Kidney (tissue), 13 donors: ENCODE measurements at regions not wholly inside any gene's neighbourhood (a gene's known extent, or its start where the extent isn't known, plus 50 kb on each side); places are given as distances from the start of the nearest gene placed in this dataset.

Experiments used
- DNase-seq, 5 donors: peaks; one replicate each; pipeline ENCODE4 v3.0.0-alpha.2; 2013 to 2020
- FAIRE-seq: peaks from 2 replicates; lab custom pipeline; 2012; peaks lifted over from hg19 to GRCh38; lab: Jason Lieb, UNC
- H3K27ac ChIP-seq, 2 donors: one replicate each; pipeline ENCODE4 v1.7.0; 2013; ENCODE audit warnings: low read depth in 2 of 2, low read length in 2 of 2, inconsistent platforms in 1 of 2
- H3K27me3 ChIP-seq: one replicate; pipeline ENCODE4 v1.7.1; 2013; ENCODE audit warnings: low read length, inconsistent platforms; ENCODE audit not compliant: control insufficient read depth, insufficient read depth
- H3K36me3 ChIP-seq, 3 donors: one replicate each; pipeline versions ENCODE4 v1.7.0 to v1.7.1; 2013; ENCODE audit warnings: low read length in 3 of 3, control low read depth in 1 of 3, inconsistent platforms in 1 of 3; ENCODE audit not compliant: insufficient read depth in 3 of 3, control insufficient read depth in 2 of 3
- H3K4me1 ChIP-seq, 3 donors: one replicate each; pipeline versions ENCODE4 v1.7.0 to v1.7.1; 2013; ENCODE audit warnings: low read length in 3 of 3, inconsistent platforms in 1 of 3, low read depth in 1 of 3; ENCODE audit not compliant: control insufficient read depth in 2 of 3, insufficient read depth in 2 of 3
- H3K4me3 ChIP-seq, 3 donors: one replicate each; pipeline versions ENCODE4 v1.7.0 to v1.8.1; 2013; ENCODE audit warnings: low read length in 3 of 3, control low read depth in 1 of 3, inconsistent platforms in 1 of 3
- H3K9ac ChIP-seq, 3 donors: one replicate each; pipeline versions ENCODE4 v1.7.0 to v1.7.1; 2013; ENCODE audit warnings: low read length in 3 of 3, control low read depth in 1 of 3, inconsistent platforms in 1 of 3
- H3K9me3 ChIP-seq, 3 donors: one replicate each; pipeline versions ENCODE4 v1.7.0 to v1.7.1; 2013; ENCODE audit warnings: low read length in 3 of 3, control low read depth in 1 of 3, inconsistent platforms in 1 of 3; ENCODE audit not compliant: control insufficient read depth in 2 of 3, insufficient read depth in 1 of 3
- intact Hi-C: fragments of 100-400 bp; cut with DNase I; formaldehyde crosslinking; loops from one replicate; pipeline ENCODE4 v1.11.1; 2022
- TF ChIP-seq, protein P1 (sequence below): IDR thresholded peaks from 3 replicates; pipeline ENCODE4 v1.5.1; 2012; ENCODE audit warnings: mild to moderate bottlenecking, moderate library complexity, borderline replicate concordance; ENCODE audit not compliant: insufficient read depth; ENCODE audit errors: extremely low read depth
- donor health status: control.
- donor health status: control.
- donor health status: control.
- donor health status: control.
- donor health status: control.
- donor health status: DM: yes; HTN: yes; CAD: no.
- donor health status: Normal renal cell carcinoma (clear cell type).

DNA sequence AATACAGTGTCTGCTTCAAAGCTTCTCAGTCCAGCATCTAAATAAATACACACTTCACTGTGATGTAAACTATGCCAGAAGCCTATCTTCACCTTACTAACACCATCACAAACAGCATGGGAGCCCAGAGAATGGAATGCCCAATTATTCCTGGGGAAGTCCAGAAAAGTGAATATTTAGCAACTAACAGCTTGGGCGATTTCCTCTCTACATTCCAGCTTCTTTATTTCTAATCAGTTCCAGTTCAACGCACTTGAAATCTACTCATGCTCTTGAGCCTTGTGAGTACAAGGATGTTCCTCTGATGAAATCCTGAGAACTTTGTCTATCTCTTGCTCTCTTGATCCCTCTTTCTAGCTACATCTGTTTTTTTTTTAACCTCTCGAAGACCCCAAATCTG is 100.4 kb upstream of the C9orf72 start:
- intact Hi-C loops, result no loop called here
- no peaks in the 10 kb centered on the region for H3K36me3 ChIP-seq
- no peak overlapping the region for H3K4me3 ChIP-seq
- FAIRE-seq (no peak), DNase-seq (peak in 2 of 5 donors; percentile 43 to 69)
- H3K9ac ChIP-seq, result no peak overlapping the region
- H3K9me3 ChIP-seq, result no peaks in the 10 kb centered on the region
- no peak overlapping the region for H3K27ac ChIP-seq
- TF ChIP-seq, protein P1, sequence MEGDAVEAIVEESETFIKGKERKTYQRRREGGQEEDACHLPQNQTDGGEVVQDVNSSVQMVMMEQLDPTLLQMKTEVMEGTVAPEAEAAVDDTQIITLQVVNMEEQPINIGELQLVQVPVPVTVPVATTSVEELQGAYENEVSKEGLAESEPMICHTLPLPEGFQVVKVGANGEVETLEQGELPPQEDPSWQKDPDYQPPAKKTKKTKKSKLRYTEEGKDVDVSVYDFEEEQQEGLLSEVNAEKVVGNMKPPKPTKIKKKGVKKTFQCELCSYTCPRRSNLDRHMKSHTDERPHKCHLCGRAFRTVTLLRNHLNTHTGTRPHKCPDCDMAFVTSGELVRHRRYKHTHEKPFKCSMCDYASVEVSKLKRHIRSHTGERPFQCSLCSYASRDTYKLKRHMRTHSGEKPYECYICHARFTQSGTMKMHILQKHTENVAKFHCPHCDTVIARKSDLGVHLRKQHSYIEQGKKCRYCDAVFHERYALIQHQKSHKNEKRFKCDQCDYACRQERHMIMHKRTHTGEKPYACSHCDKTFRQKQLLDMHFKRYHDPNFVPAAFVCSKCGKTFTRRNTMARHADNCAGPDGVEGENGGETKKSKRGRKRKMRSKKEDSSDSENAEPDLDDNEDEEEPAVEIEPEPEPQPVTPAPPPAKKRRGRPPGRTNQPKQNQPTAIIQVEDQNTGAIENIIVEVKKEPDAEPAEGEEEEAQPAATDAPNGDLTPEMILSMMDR, result no peak
- no peaks in the 10 kb centered on the region for H3K4me1 ChIP-seq
- H3K27me3 ChIP-seq, result no peaks in the 10 kb centered on the region

DNA sequence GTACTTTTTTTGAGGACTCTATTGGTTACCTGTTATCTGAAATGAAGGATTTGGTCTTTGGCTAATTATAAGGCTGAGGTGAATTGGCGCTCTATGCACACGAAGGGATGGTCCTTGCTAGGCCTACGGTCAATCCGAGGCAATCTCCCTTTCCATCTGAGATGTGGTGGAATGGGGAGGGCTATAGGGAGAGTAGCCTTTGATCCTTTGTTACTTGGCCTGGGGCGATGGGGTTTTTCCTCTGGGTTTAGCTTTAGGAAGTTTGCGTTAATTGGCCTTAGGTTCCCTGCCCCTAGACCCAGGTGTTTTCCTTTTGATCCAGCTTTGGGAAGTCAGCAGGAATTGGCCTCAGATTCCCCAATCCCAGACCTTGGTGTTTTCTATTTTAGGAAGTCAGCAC is 102.1 kb upstream of the C9orf72 start:
- H3K27me3 ChIP-seq, result no peaks in the 10 kb centered on the region
- no peak overlapping the region for H3K27ac ChIP-seq
- TF ChIP-seq, protein P1, result no peak
- no peaks in the 10 kb centered on the region for H3K9me3 ChIP-seq
- H3K4me3 ChIP-seq, result no peak overlapping the region
- no peak overlapping the region for H3K9ac ChIP-seq
- FAIRE-seq (no peak), DNase-seq (no peak)
- H3K36me3 ChIP-seq, result no peaks in the 10 kb centered on the region
- no peaks in the 10 kb centered on the region for H3K4me1 ChIP-seq
- intact Hi-C loops, result no loop called here

DNA sequence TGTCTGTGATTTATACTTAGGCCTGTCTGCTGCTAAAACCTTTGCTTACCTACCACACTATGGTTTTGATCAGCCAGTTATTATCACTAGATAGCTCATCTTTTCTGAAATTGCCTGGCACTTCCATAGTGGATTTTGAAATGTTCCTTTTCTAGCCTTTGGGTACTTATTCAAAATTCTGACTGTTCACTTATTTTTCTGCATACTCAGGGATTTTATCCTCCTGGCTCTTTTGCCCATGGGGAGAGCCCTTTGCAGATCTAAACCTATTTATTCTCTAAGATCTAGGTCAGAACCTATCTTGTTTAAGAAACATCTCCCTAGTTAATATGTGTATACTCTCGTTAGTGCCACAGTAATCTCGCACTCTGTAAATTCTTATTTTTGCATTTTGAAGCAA is 103.5 kb upstream of the C9orf72 start:
- Histone ChIP-seq H3K36me3 (no peaks in the 10 kb centered on the region), H3K4me1 (no peaks in the 10 kb centered on the region), H3K9me3 (no peaks in the 10 kb centered on the region), H3K27ac (no peak overlapping the region), H3K9ac (no peak overlapping the region), H3K4me3 (no peak overlapping the region), H3K27me3 (no peaks in the 10 kb centered on the region)
- DNase-seq (no peak), FAIRE-seq (no peak)
- intact Hi-C loops, result no loop called here
- TF ChIP-seq, protein P1, result no peak

DNA sequence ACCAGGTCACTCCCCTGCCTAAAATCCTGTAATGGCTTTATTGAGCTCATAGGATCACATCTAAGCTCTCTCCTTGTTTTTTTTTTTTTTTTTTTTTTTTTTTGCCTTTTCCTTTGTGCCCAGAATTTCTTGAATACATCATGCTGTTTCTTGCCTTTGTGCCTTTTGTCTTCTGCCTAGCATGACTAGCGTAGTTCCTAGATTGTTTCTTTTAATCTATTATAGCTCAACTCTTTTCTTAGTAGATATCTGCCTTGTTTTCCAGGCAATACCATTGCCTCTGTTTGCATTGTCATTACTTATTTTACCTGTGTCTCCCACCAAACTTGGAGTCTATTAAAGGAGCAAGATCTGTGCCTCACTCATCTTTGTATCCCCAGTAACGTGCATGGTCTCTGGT is 106.1 kb upstream of the C9orf72 start:
- no peak for FAIRE-seq
- intact Hi-C loops, result no loop called here
- no peak for DNase-seq

More for the DNA sequence above, 106.1 kb upstream of the C9orf72 start:
- Histone ChIP-seq H3K27me3 (no peaks in the 10 kb centered on the region), H3K4me3 (no peak overlapping the region), H3K27ac (no peak overlapping the region), H3K36me3 (no peaks in the 10 kb centered on the region), H3K4me1 (no peaks in the 10 kb centered on the region), H3K9ac (no peak overlapping the region), H3K9me3 (no peaks in the 10 kb centered on the region)
- TF ChIP-seq, protein P1, result no peak
